ENCODE measurements at regions not wholly inside any gene's neighbourhood (a gene's known extent, or its start where the extent isn't known, plus 50 kb on each side); places are given as distances from the start of the nearest gene placed in this dataset.

DNA sequence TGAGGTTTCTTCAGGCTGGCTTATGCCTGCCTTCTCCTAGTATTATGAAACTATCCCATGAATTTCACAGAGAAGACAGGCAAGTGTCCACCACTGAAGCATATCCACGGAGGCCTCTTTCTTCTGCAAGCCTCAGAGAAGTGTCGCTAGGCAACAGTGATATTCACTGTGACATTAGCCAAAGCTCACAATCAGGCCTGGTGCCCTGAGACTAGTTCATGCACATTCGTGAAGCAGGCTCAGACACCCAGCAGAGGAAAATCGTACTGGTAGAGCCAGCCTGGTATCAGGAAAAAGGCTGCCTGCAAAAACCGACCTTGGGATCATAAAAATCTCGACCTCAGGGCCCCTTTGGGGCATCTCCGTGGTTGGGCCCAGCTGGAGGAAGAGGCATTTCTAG is 573.1 kb upstream of the TSPY4 start:
- TF ChIP-seq POLR2A (IDR thresholded peaks at IDR 0.05) (no peak), CTCF (IDR thresholded peaks at IDR 0.05) (no peak), EP300 (IDR thresholded peaks at IDR 0.05) (no peak)

Measured in stomach (tissue), 4 donors.